B cell (primary cell): ENCODE measurements at regions not wholly inside any gene's neighbourhood (a gene's known extent, or its start where the extent isn't known, plus 50 kb on each side); places are given as distances from the start of the nearest gene placed in this dataset.
"Not testable (repeated sequence)": the region's sequence is repeated elsewhere in the genome, so short reads cannot be mapped to it uniquely, and the experiment has no call there.

Experiments
- EZH2 ChIP-seq: IDR thresholded peaks from 2 replicates; pipeline ENCODE4 v1.6.1; 2012; ENCODE audit warnings: borderline replicate concordance, low read depth, mild to moderate bottlenecking, moderate library complexity, low read length; ENCODE audit not compliant: insufficient read depth, poor library complexity, severe bottlenecking
- TF ChIP-seq, protein P1 (sequence below): fragments of 200-600 bp; IDR thresholded peaks from one replicate; pipeline ENCODE4 v1.8.0; 2022; ENCODE audit warnings: antibody characterized with exemption, mild to moderate bottlenecking

DNA sequence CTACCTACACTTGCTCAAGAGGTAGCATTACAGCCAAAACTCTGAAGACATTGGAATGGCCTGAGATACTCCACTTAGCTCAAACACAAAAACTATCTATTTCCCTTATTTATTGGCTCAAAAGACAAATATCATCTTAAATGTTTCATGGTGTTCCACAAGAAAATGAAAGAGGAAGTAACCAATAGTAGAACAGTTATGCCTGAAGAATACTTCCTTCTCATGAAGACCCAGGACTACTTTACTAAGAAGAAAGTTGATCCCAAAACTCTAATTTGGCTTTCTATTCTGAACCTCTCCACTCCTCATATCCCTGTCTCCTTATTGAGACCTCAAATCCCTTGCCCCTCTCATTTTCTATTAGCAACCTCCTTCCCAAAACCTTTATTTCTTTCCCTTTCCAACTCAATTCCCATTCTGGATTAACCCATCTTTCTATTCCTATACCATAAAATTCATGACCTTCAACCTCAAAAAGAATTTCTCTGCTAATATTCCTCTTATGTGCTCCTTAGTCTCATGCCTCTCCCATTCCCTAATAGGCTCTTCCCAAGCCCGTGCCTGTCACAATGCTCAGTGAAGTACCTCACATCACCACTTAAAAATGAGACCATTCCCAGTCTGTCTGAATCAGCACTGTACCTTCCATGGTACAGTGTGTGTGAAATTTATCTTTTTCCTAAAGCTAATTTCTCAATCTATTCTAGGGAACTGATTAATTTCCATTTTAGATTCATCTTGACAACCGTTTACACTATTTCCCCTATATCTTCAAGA, 302.2 kb downstream of the ZNF37A start:
- TF ChIP-seq, protein P1, sequence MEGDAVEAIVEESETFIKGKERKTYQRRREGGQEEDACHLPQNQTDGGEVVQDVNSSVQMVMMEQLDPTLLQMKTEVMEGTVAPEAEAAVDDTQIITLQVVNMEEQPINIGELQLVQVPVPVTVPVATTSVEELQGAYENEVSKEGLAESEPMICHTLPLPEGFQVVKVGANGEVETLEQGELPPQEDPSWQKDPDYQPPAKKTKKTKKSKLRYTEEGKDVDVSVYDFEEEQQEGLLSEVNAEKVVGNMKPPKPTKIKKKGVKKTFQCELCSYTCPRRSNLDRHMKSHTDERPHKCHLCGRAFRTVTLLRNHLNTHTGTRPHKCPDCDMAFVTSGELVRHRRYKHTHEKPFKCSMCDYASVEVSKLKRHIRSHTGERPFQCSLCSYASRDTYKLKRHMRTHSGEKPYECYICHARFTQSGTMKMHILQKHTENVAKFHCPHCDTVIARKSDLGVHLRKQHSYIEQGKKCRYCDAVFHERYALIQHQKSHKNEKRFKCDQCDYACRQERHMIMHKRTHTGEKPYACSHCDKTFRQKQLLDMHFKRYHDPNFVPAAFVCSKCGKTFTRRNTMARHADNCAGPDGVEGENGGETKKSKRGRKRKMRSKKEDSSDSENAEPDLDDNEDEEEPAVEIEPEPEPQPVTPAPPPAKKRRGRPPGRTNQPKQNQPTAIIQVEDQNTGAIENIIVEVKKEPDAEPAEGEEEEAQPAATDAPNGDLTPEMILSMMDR, result not testable (repeated sequence)
- TF ChIP-seq EZH2, result not testable (repeated sequence)
